HG03039 (cell line): ENCODE measurements at regions not wholly inside any gene's neighbourhood (a gene's known extent, or its start where the extent isn't known, plus 50 kb on each side); places are given as distances from the start of the nearest gene placed in this dataset.

Source experiments
- ATAC-seq: cut with Tn5 transposase; IDR thresholded peaks from one replicate; pipeline ENCODE4 v1.9.1; 2021; ENCODE audit warnings: mild to moderate bottlenecking, moderate library complexity; ENCODE audit not compliant: unreplicated experiment

DNA sequence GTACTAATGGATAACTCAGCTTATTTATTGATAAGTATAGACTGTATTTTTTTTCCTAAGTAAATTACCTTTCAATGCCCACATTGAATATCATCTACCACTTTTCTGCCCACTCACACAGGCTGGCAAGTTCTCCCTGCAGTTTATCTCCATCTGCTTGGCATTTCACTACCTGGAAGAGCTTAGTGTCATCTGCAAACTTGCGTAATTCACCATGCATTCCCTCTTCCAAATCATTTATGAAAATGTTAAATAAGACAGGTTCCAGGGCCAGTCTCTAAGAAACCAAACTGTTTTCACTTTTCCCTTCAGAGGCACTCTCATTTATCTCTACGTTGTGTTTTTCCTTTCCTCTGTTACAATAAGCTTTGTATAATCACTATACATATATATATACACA is 1076.6 kb downstream of the IGSF11 start:
- no peak for ATAC-seq

DNA sequence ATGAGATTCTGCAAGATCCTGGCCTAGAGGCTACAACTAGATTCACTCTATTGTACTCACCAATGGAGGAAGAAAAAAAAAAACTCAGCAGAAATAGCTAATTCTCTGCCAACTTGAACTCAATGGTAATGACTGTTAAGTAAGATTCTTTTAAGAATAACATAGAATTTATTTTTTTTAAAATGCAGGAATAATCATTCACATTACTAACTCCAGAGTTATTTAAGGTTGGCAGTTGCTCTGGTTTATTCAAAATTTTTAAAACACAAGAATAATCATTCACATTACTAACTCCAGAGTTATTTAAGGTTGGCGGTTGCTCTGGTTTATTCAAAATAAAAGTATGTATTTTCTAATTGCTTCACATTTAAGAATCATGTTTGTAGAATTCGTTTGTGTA is 1071.9 kb downstream of the IGSF11 start:
- ATAC-seq, result no peak

DNA sequence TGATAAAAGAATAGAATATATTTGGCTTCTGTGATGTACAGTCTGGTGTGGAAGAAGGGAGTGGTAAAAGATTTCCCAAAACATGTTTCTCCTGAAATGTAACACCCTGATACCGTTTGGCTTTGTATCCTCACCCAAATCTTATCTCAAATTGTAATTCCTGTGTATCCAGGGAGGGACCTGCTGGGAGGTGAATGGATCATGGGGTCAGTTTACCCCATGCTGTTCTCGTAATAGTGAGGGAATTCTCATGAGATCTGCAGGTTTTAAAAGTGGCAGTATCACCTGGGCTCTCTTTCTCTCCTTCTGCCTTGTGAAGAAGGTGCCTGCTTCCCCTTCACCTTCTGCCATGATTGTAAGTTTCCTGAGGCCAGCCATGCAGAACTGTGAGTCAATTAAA is 1070.8 kb downstream of the IGSF11 start:
- no peak for ATAC-seq

DNA sequence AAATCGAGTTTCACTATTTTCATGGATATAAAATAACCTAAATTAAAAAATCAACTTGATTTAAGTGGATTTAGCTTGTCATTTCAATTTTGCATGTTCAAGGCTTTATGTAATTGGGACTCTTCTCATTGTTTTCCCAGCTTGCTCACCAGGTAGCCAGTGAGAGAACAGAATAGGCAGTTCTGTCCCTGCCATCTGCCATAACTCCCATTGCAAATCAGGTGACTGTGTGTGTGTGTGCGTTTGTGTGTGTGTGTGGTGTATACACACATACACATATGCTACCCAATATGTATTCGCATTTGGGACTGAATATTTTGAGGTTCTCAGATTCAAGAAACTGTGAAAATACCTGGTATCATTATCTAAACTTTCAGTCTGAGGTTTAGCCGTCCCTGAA is 1069.8 kb downstream of the IGSF11 start:
- ATAC-seq, result no peak

DNA sequence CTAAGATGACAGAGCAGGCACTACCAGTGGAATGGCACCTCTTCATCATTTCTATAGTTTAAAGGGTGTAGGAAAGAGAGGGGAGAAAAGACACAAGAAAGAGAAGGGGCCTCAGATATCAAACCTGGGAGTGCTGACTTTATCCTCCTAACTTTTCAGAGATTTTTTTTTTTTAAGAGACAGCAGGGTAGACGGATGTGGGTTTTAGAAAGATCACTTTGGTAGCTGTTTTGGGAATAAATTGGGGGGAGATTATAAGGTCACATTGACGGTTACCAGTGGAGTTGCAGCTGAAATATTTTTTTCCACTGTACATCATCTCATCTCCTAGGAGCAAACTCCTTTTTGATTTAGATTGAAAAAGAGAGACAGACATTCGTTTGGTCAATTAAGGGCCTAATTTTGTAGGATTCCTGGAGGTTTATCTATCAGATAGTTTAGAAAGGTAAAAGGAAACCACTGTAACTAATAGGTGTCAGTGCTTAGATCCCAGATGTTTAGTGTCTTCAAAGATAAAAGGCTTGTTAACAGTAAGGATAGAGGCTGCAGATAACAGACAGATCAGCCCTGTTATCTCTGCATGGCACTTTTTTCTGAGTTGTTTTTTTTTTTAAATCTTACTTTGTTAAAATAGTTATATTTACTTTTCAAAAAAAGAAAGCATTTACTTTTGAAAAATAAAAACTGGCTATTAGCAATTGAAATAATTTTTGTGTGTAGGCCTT is 1057.0 kb downstream of the IGSF11 start:
- ATAC-seq, result no peak

DNA sequence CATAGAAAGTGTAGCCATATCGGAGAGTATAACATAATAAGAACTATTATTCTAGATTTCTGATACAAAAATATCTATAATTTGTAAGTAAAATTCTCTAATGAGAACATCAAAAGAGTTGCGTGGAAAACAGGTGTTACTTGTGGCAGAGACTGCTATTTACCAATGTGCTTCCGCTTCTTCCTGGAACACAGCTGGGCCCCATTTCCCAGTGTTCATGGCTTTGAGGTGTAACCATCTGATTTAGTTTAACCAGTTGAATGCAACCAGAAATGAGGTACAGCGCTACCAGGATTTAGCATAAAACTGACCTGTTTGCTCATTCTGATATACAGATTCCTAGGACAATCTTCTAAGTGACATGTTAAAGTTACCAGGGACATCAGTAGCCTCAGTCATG is 1055.2 kb downstream of the IGSF11 start:
- no peak for ATAC-seq

DNA sequence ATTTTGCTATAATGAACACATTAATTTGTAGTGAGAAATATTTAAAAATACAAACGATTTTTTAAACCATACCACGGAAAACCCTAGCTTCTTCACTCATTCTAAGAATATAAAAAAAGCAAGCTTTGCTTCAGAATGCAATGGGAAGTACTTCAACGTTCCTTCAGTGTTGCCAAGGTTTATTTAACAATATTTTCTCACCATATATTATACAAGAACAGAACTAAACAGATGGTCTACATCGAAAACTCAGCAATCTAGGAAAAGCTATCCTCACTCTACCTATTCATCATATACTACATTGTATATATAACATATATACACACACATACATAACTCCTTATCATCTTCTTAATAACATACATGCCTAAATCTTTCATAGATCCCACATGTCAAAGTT is 1047.4 kb downstream of the IGSF11 start:
- ATAC-seq, result no peak

DNA sequence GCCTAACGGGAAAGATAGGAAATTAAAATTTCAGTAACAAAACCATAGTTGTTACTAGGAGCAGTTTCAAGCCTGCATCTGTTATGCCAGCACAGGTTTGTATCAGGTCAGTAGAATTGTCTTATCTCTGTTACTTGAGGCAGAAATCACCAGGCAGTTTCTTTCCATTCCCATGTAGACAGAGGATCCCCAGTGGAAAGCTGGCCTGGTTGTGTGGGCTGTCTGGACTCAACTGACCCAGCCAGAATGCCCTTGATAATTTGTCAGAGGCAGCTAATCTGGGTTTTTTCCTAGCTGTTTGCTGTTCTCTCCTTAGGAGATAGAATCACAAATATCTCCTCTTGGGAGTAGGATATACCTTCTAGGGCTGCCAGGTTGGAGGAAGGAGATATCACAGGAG is 1044.7 kb downstream of the IGSF11 start:
- ATAC-seq, result no peak

DNA sequence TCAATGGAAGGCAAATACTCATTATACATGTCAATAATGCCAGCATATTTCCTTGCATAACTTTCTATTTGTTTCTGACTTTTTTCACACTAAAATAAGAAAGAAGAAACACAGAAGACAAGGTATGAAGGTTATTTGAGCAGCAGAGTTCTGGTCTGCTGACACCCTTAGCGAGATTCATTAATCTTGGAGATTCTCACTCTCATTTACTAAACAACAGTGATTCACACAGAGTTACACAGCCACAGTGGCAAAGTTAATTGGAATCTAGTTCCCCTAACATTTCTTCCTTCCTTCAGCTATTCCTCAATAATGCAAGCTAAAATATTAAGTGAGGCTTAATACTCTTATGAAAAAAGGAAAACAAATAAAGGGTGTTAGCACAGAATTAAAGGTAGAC is 1044.0 kb downstream of the IGSF11 start:
- no peak for ATAC-seq

DNA sequence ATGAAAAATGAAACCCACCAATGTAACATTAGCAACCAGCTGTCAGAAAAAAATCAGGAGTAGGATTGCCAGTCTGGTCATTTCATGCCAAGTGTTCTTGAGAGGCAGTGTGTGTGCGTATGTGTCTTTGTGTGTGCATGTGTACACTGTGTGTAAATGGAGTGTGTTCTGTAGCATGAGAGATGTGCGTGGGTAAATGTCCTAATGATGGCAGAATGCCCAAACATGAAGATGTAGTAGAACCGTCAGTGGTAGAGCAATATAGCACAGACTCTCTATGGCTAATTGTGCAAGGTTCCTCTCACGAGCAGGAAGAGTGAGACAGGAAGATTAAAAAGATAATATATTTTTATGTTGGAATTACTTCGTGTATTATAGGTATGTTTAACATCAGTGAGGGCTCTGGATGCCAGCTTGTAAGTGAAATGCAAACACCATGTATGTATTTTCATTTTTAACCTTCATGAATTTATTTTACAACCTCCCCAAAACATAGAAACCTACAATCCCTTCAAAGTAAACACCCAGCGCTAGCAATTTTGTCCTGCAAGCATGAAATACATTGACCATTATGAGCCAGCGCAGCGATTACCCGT is 1038.7 kb downstream of the IGSF11 start:
- no peak for ATAC-seq

DNA sequence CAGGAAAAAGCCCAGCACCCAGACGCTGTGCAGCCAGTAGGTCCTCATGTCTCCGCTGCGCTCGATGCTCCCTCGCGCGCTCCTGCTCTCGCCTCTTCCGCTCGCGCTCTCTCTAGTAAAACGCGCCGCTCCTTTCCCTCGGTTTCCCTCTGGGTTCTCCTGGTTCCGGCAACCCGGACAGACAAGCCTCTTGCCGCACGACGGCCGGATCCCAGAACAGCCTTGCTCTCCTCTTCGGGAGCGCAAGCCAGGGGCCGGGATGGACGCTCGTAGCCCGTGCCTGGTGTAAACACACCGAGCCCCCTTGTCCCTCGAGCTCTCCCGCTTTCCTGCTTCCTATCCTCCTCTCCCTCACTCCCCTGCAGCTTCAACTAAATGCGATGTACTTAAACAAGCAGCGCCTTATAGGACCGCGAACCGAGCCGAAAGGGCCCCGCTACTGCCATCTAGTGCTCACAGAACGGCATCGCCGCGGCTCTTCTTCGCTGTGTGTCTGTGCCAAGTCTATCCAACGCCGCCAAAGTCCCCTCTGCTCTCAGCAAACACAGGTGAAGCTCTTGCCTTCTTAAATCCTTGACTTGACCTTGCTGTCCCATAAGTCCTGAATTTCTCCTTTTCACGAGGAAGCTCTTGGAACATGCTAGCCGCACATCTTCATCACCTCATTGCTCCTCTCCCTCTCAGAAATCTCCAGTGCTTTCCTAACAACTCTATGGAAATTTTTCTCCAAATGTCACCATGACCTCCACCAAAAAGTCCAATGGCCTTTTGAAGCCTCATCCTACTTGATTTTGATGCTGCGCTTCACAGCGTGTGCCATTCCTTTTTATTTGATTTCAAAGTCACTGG is 1037.2 kb downstream of the IGSF11 start:
- peak; percentile 97 for ATAC-seq

DNA sequence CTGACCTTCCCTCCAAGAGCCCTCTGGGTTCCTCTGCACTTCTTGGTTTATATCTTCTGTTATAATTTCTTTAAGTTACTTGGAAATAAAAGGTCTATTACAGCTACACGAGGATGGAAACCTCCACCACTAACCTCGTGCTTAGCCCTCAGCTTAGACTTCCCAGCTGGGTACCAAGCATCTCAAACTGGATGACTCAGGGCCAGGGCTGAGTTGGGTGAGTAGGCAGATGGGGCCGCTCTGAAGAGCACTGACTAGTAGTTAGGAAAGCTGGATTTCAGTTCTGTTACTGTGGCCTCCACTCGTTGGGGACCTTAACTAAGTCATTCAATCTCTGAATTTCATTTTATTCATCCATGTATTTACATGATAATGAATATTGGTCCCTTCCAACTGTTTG is 1036.6 kb downstream of the IGSF11 start:
- no peak for ATAC-seq

DNA sequence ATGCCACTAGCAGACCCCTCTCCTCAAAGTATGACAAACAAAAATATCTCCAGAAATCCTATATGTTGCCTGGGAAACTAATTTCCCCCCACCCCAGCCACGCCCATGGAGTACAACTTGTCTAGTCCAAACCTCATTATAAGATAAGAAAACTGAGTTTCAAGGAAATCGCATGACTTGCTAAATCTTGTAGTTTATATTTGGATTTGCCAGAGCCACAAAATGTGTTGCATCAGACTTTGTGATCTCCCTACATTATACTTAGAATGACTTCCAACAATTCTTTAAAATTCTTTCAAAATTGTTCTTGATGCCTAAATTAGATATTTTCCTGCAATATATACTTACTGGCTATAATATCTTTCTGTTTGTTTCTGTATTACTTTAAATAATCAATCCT is 1034.4 kb downstream of the IGSF11 start:
- no peak for ATAC-seq

DNA sequence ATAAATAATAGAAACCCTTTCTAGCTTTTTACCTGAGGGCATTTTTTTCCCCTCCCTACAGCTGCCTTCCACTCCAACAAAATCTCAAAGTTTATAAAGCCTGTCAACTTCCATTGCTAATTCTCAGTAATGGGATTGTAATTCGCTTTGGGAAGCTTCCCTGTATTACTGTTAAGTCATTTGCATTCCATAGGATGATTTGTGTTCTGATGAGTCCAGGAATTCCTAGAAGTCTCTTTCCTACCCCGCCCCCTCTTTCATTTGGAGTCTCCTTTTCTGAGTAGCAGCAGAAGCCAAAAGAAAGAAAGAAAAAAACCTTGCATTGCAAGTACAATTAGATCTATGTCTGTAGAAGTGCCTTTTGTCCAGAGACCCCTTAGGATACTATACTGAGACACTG is 1033.3 kb downstream of the IGSF11 start:
- no peak for ATAC-seq

DNA sequence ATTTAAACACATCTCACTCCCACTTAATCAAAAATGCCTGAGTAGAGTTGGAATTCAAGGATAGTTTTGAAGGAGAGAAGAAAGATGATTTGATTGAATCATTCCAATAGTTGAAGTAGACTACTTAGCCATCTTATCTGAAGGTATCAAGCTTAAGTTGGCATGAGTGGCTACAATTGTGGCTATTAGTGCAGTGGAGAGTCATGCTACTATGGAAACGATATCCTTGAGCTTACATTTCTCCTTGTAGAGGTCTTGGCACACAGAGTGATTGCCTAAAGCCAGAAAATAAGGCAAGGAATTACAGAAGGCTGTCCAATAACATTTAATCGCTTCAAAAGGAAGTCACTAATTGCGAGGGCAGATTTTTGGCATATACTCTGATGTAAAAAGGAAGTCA is 1022.7 kb downstream of the IGSF11 start:
- ATAC-seq, result no peak

DNA sequence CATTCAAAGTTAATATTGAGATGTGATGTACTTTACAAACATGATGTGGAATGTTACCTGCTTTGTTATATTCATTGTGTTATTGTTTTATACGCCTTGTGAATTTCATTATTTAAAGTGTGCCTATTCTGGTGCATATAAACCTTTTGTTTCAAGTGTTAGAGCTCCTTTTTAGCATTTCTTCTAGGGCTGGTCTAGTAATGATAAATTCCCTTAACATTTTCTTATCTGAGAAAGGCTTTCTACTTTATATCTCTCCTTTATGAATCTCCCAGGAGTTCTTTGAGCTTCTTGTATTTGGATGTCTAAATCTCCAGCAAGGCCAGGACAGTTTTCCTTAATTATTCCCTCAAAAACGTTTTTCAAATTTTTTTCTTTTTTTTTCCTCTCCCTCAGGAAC is 1005.6 kb downstream of the IGSF11 start:
- no peak for ATAC-seq

DNA sequence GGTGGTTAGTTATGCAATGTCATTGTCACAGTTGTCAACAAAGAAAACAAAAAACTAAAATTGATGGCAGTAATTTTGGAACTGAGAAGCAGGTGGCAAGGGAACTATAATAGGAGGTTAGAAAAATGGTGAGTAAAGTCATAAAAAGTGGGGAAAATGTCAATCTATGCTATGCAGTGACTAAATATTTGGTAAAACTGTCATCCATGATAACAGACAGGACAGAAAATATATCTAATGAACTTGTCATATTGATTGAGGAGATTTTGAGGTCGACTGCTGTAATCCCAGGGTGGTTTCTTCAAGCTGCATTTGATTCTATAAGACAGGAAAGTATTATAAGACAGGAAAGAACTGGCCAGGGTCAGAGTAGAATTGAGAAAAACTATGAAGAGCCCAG is 998.4 kb downstream of the IGSF11 start:
- ATAC-seq, result no peak

DNA sequence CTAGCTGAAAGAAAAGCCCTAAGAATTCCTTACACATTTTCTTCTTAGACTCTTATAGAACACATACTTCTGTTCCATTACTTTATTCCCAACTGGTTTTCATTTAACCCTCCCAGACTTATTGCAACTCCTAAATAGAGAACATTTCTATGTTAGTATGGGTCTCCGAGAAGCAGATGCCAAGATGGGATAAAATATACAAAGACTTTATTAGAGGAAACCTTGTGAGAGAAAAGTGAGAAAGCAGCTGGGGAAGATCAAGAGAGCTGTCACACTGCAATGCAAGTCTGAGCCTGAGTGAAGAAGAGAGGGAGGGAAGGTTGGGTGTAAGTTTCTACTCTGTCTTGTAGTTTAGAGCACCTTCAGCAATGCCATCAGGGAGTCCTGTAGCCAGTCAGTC is 979.3 kb downstream of the IGSF11 start:
- ATAC-seq, result no peak

DNA sequence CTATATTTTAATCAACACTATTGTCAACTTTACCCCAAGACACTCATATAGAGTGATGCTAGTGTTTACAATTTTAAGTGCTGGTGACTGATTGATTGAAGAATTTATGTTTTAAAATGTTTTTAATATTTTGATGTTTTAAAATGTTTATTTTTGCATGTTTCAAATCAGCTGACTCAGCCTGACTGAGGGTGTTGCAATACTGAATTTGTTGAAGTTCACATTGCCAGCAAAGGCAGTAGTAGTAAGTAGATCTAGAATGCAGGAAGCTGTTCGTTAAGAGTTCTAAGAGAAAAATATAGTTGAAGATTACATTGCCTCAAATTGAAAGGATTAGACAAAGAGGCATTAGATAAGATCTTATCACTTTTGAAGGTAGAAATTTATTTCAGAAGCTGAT is 977.6 kb downstream of the IGSF11 start:
- no peak for ATAC-seq

DNA sequence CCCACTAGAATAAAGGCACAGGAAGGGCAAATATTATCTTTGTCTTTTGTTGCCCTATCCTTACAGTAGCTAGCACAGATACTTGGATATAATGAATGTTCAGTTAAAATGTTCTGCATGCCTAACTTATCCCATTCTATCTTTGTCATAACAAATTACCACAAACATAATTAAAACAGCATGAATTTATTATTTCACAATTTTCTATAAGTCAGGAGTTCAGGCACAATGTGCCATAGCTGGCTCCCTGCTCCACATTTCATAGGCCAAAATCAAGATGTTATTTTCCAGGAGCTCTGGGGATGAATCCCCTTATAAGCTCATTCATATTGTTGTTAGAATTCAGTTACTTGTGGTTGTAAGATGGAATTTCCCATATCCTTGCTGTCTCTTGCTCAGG is 975.5 kb downstream of the IGSF11 start:
- no peak for ATAC-seq

DNA sequence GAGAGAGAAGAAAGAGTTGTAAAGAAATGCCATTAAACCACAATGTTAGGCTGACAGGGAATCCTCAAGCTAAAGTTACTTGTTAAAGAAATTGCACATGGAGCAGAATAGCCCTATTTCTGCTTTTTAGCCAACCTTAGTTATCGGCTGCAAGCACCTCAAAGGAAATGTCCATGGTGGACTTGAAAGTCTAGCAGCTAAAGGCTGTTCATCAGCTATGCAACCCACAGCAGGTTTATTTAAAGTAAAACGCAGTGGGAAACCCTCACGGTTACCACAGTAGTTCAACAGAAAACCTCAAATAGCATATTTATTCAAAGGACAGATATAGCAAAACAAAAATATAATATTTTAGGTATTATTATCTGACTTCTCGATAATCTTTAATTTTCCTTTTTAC is 967.2 kb downstream of the IGSF11 start:
- ATAC-seq, result no peak

DNA sequence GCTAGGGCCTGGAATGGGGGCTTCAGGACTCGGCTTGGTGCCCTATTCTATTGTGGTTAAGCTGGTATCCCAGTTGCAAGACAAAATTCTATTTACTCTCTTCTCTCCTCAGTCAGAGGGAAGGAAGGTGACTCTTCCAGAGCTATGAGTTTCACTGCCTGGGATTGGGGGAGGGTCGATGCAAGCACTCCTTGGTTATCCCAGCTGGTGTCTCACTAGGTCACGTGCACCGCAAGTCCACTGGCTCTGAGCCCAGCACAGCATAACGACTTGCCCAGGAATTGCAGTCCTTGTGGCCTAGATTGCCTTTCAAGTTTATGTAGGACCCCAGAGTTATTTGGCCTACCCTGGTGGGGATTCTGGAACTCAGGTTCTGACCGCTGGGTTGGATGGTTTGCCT is 958.8 kb downstream of the IGSF11 start:
- ATAC-seq, result no peak
